NCI-H2227 (cell line): ENCODE measurements at regions not wholly inside any gene's neighbourhood (a gene's known extent, or its start where the extent isn't known, plus 50 kb on each side); places are given as distances from the start of the nearest gene placed in this dataset.

ENCODE experiments used
- DNase-seq: peaks from one replicate; lab custom pipeline; 2025; ENCODE audit not compliant: unreplicated experiment; lab: John Stamatoyannopoulos, UW

- DNase-seq = no peak
Observed at GRCh38 chr2:217151509-217152206, 291.8 kb upstream of the TNP1 start.

- DNase-seq = no peak
Observed at GRCh38 chr2:217150236-217150635, 290.4 kb upstream of the TNP1 start.

DNA sequence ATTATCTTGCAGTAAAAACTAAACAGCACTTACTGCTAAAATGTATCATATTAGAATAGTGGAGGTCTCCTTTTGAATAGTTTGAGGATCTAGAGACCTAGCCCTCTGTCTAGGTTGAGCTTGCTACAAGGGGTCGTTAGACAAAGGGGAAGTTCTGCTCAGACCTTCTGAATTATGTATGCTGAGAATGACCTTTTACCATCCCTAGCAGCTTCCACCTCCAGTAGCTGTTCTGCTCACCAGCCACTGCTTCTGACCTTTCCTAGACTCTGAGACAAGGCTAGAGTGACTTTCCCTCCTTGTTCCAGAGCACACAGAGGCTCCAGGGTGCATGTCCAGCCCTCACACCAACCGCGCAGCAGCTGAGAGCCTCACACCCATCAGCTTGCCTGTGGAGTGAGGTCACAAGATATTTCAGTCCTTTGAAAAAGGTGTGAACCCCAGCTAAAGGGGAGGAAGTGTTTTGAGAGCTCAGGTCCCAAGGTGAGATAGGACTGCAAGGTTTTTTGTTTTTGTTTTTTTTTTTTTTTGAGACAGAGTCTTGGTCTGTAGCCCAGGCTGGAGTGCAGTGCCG is 289.3 kb upstream of the TNP1 start:
- DNase-seq = no peak

DNA sequence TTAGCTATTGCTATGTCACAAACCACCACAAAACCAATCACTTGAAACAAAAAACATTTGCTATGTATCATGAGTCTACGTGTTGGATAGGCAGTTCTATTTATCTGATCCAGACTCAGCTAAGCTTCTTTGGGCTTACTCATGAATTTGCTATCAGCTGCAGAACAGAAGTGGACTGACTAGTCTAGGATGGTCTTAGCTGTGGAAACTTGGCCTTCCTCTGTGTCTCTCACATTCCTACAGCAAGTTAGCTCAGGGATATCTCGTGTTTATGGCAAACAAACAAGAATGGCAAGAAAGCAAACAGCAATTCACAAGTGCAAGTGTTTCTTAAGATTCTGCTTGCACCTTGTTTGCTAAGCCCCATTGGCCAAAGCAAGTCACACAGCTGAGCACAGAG is 288.0 kb upstream of the TNP1 start:
- no peak for DNase-seq

GRCh38 chr2:217146956-217147355 is 287.1 kb upstream of the TNP1 start:
- DNase-seq = no peak

DNA sequence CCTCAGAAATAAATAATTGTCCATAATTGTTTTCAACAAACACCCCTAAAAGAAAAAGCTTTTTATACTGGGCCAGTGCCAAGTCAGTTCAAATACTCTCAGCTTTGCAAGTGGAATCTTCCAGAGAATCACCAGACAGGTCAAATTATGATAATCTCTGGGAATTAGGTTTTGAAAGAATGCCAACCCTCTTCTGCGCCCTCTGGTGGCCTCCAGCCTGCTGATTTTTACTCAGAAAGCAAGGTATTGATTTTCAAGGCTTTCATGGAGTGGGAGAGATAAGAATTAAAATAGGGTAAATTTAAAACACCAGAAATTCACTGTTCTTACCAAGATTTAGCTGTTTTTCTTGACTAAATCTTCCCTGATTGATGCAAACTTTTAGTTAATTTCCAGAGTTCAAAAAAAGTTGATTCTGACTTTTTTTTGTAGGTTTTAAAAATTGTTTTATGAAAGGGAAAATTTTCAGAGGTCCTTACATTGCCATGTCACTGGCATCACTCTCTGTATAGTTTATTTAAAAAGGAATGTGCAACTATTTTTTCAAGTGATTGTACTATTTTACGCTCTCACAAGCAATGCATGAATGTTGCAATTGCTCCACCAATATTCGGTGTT is 282.9 kb upstream of the TNP1 start:
- peak; percentile 44 for DNase-seq

DNA sequence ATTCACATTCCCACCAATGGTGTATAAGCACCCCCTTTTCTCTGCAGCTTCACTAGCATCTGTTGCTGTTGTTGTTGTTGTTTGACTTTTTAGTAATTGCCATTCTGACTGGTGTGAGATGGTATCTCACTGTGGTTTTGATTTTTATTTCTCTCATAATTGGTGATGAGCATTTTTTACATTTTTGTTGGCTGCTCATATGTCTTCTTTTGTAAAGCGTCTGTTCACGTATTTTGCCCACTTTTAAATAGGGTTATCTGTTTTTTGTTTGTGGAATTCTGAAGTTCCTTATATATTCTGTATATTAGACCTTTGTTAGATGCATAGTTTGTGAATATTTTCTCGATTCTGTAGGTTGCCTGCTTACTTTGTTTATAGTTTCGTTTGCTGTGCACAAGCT is 278.4 kb upstream of the TNP1 start:
- no peak for DNase-seq

GRCh38 chr2:217127744-217128143 is 267.9 kb upstream of the TNP1 start:
- DNase-seq = peak; percentile 93

- no peak for DNase-seq
Observed at GRCh38 chr2:217125014-217125413, 265.1 kb upstream of the TNP1 start.

- DNase-seq = no peak
Observed at GRCh38 chr2:217124050-217124449, 264.2 kb upstream of the TNP1 start.

- no peak for DNase-seq
Observed at GRCh38 chr2:217121565-217121964, 261.7 kb upstream of the TNP1 start.

DNA sequence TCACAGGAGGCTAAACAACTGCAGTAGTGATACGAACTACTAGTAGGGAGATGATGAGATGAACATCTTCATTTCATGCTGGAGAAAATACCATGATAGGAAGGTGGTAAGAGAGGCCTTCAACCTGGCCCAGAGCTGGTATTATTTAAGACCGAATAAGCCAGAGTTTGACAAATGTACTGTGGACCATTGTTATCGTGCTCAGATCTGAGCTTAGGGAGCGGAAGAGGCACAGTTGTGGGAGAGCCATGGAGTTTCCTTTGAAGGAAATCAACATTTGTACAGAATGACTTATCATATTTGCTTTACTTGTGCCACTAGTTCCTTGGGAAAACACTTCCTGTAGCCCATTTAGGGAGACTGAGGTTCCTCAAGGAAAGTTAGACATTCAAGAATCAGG is 260.6 kb upstream of the TNP1 start:
- DNase-seq = no peak

GRCh38 chr2:217118559-217119284 is 258.9 kb upstream of the TNP1 start:
- DNase-seq = no peak

DNA sequence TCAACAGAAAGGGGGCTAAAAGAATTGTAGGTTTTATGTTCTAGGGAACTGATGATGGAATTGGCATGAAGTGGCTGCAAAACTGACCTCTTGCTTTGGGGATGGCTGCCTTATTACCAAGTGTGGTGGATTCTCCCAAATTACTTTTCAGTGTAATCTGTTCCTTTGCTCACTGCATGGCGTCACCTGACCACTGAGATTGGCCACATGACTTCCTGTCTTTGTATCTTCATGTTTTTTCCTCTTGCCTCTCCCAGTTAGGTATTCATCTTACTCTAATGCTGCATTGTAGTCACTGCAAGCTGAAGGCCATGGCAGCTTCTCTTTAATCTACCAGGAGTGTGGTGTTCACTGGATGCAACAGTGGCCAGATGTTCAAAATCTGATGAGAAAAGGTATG is 257.7 kb upstream of the TNP1 start:
- DNase-seq = no peak

DNA sequence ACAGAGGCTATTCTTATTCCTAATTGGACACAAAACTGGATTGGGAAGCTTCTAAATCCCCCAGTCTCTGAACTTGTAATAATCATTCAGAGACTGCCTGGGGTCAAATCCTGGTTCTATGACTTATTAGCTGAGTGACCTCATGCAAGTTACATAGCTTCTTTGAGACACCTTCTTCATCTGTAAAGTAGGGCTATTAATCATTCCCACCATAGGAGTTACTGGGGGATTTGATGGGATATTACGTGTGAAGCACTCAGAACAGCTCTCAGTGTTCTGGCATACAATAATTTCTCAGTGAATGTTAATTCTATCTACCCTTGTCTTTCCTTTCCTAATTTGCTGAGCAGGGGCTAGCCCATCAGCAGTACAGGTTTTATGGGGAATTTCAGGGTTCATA is 256.7 kb upstream of the TNP1 start:
- no peak for DNase-seq

DNA sequence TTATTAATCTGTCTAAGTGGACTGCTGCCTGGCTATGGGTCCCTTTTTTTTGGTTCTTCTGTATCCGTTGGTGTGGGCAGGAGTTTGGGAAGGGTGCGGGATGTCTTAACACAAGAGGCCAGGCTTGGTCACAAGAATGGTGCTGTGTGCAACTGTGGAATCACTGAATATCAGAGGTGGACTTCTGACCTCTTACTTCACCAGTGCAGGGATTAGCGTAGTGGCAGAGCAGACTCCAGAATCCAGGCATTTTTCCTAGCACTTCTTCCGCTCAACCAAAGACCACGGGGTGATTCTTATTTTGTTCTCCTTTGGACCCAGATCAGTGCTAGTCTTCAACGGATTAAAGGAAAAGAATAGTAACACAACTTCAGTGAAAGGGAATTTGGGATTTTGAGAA is 254.3 kb upstream of the TNP1 start:
- no peak for DNase-seq

- no peak for DNase-seq
Observed at GRCh38 chr2:217113491-217113890, 253.6 kb upstream of the TNP1 start.

GRCh38 chr2:217110550-217110949 is 250.7 kb upstream of the TNP1 start:
- DNase-seq = no peak

GRCh38 chr2:217108575-217109027 is 248.7 kb upstream of the TNP1 start:
- no peak for DNase-seq

DNA sequence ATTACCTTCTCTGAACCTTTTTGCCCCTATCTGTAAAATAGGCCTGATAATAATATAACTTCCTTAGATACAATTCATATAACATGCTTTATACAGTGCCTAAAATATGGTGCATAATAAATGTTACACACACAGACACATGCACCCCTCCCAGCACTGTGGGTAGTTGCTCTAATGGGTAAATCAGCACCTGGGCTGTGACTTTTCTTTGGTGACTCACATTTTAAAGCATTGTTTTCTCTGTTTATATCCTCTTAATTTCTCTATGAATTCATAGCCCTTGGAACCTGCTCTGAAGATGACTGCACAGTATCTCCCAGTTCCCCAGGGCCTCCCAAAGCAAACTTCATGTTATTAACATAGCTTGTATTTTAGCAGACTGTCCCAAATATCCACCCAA is 248.2 kb upstream of the TNP1 start:
- no peak for DNase-seq

- DNase-seq = no peak
Observed at GRCh38 chr2:217107480-217107879, 247.6 kb upstream of the TNP1 start.

- DNase-seq = no peak
Observed at GRCh38 chr2:217106650-217107014, 246.8 kb upstream of the TNP1 start.
